C4-2B (cell line): ENCODE measurements at regions not wholly inside any gene's neighbourhood (a gene's known extent, or its start where the extent isn't known, plus 50 kb on each side); places are given as distances from the start of the nearest gene placed in this dataset.

Experiments
- CTCF ChIP-seq: fragments of 450-650 bp; conservative IDR thresholded peaks from 2 replicates; pipeline ENCODE4 v1.5.1; 2017; ENCODE audit warnings: mild to moderate bottlenecking
- ZFX ChIP-seq: fragments of 450-650 bp; IDR thresholded peaks from 2 replicates; pipeline ENCODE4 v1.6.1; 2017

- TF ChIP-seq CTCF (no peak), ZFX (no peak)
Measured at GRCh38 chr3:65284961-65285360, 597.2 kb upstream of the ADAMTS9 start.
